ENCODE measurements at regions not wholly inside any gene's neighbourhood (a gene's known extent, or its start where the extent isn't known, plus 50 kb on each side); places are given as distances from the start of the nearest gene placed in this dataset.

DNA sequence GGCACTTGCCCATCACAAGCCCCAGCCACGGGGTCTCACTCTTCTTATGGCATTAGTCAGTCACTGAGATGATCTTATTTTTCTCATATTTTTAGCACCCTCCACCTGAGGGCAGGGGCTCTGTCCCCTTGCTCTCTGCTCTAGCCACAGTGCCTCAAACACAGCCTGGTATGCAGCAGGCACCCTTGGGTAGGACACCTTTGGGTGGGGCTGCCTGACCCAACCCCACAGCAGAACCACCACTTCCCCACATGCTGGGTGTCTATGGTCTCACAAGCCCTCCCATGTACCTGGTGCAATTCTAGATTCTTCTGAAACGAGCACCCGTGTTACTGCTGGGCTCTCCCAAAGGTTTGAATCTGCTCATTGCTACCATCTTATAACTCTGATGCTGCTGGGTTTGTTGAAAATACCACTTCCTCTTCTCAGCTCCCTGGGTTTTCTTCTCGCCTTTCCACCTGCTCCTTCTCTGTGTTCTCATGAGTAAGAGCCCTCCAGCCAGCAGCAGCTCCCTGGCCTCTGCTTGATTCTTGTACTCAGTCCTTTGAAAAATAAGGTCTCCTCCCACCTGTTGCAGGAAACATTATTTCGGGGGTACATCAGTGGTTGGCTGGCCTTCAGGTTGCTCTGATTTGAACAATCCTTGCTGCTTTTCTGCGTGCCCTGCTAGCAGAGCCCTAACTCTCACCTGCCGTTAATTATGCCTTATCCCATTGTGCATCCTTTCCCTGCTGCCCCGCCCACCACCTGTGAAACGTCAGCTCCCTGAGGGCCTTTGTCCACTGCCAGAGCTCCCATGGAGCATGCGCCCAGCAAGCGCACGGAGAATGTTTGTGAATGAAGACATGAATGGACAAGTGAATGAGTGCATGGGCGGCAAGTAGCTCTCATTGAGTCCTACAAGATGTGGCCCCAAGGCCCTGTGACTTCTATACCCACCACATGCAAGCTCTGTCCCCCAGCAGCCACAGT is 1181.6 kb downstream of the TBC1D22A start:
- Histone ChIP-seq H3K4me2 (ENCODE audit: low read length) (no peak overlapping the region), H3K27me3 (ENCODE audit: insufficient read depth, low read length) (no peaks in the 10 kb centered on the region), H3K9ac (ENCODE audit: low read length) (no peak overlapping the region), H2AFZ (ENCODE audit: low read depth, low read length, poor library complexity, severe bottlenecking) (no peak overlapping the region), H3K36me3 (ENCODE audit: control insufficient read depth in 1 of 2, insufficient read depth in 2 of 2, low read length in 2 of 2) (no peaks in the 10 kb centered on the region), H3K79me2 (ENCODE audit: insufficient read depth, low read length) (no peaks in the 10 kb centered on the region), H3K4me1 (ENCODE audit: control insufficient read depth in 1 of 2, insufficient read depth in 2 of 2, low read length in 2 of 2) (no peaks in the 10 kb centered on the region), H3K4me3 (replicated peaks in 1 of 2; ENCODE audit: low read depth in 1 of 2, low read length in 2 of 2) (no peak overlapping the region), H3K27ac (ENCODE audit: low read depth, low read length) (no peak overlapping the region), H3K9me3 (ENCODE audit: control insufficient read depth in 1 of 2, insufficient read depth in 1 of 2, low read depth in 1 of 2, low read length in 2 of 2) (no peaks in the 10 kb centered on the region; a peak in 2 of 4 replicates), H4K20me1 (ENCODE audit: insufficient read depth) (no peaks in the 10 kb centered on the region), H3K9me2 (ENCODE audit: insufficient read depth) (no peaks in the 10 kb centered on the region)
- ChIA-PET CTCF (no interaction called here), RAD21 (ENCODE audit: low non-redundant PET in 1 of 2, low total read pairs in 2 of 2, uncharacterized antibody in 2 of 2, unreplicated experiment in 2 of 2) (no interaction called here), POLR2A (no interaction called here)
- TF ChIP-seq, protein P1, sequence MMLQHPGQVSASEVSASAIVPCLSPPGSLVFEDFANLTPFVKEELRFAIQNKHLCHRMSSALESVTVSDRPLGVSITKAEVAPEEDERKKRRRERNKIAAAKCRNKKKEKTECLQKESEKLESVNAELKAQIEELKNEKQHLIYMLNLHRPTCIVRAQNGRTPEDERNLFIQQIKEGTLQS (IDR thresholded peaks at IDR 0.05): no peak
- no peak for TF ChIP-seq FOSL1 (IDR thresholded peaks at IDR 0.05; ENCODE audit: low read depth)
- no peak for TF ChIP-seq RAD21 (IDR thresholded peaks at IDR 0.05; ENCODE audit: low read depth)
- TF ChIP-seq, protein P2, sequence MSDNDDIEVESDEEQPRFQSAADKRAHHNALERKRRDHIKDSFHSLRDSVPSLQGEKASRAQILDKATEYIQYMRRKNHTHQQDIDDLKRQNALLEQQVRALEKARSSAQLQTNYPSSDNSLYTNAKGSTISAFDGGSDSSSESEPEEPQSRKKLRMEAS (IDR thresholded peaks at IDR 0.05): no peak
- no peak for TF ChIP-seq POLR2AphosphoS5 (IDR thresholded peaks at IDR 0.05; ENCODE audit: low read depth, low read length)
- TF ChIP-seq SIN3A (IDR thresholded peaks at IDR 0.05; ENCODE audit: low read depth): no peak
- no peak for TF ChIP-seq EZH2 (IDR thresholded peaks at IDR 0.05)
- TF ChIP-seq POLR2A (IDR thresholded peaks at IDR 0.05; ENCODE audit: borderline replicate concordance, extremely low read depth, insufficient read depth, insufficient read length): no peak
- intact Hi-C loops (cut with micrococcal nuclease): no loop called here
- no TSS peak for BruUV-seq (replicated peaks)
- ATAC-seq (no peak), DNase-seq (ENCODE audit: low read depth, low spot score) (no peak)

DNA sequence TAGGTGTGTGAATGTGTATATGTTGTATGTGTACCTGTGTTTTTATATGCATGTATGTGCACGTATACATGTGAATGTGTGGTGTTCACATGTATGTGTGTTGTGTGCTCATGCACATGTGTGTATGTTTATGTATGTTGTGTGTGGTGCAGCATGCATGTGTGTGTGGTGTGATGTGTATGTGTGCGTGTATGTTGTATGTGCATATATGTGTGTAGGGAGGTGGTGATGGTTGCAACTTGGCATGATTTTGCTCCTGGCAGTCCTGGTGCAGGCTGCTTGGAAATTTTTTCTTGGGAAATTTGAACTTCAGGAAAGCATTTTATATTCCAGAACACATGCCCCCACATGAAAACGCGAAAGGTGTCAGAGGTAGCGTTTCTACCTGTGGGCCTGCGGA is 1177.8 kb downstream of the TBC1D22A start:
- ChIA-PET CTCF (no interaction called here), RAD21 (ENCODE audit: low non-redundant PET in 1 of 2, low total read pairs in 2 of 2, uncharacterized antibody in 2 of 2, unreplicated experiment in 2 of 2) (no interaction called here), POLR2A (no interaction called here)
- H3K27ac ChIP-seq (ENCODE audit: low read depth, low read length): no peak overlapping the region
- no peaks in the 10 kb centered on the region for H3K36me3 ChIP-seq (ENCODE audit: control insufficient read depth in 1 of 2, insufficient read depth in 2 of 2, low read length in 2 of 2)
- ATAC-seq (no peak), DNase-seq (ENCODE audit: low read depth, low spot score) (no peak)
- H3K27me3 ChIP-seq (ENCODE audit: insufficient read depth, low read length): no peaks in the 10 kb centered on the region
- intact Hi-C loops (cut with micrococcal nuclease): no loop called here
- no peaks in the 10 kb centered on the region for H4K20me1 ChIP-seq (ENCODE audit: insufficient read depth)
- H3K79me2 ChIP-seq (ENCODE audit: insufficient read depth, low read length): no peaks in the 10 kb centered on the region
- no TSS peak for BruUV-seq (replicated peaks)
- no peaks in the 10 kb centered on the region; a peak in 2 of 4 replicates for H3K9me3 ChIP-seq (ENCODE audit: control insufficient read depth in 1 of 2, insufficient read depth in 1 of 2, low read depth in 1 of 2, low read length in 2 of 2)
- no peaks in the 10 kb centered on the region for H3K9me2 ChIP-seq (ENCODE audit: insufficient read depth)
- no peak overlapping the region for H3K4me3 ChIP-seq (replicated peaks in 1 of 2; ENCODE audit: low read depth in 1 of 2, low read length in 2 of 2)
- no peak overlapping the region for H3K9ac ChIP-seq (ENCODE audit: low read length)
- no peak overlapping the region for H3K4me2 ChIP-seq (ENCODE audit: low read length)
- H3K4me1 ChIP-seq (ENCODE audit: control insufficient read depth in 1 of 2, insufficient read depth in 2 of 2, low read length in 2 of 2): no peaks in the 10 kb centered on the region
- no peak overlapping the region for H2AFZ ChIP-seq (ENCODE audit: low read depth, low read length, poor library complexity, severe bottlenecking)
- TF ChIP-seq ZFX (IDR thresholded peaks at IDR 0.05) (no peak), JUND (IDR thresholded peaks at IDR 0.05) (no peak), SIN3A (IDR thresholded peaks at IDR 0.05; ENCODE audit: low read depth) (no peak), EZH2 (IDR thresholded peaks at IDR 0.05) (no peak), ZNF274 (IDR thresholded peaks at IDR 0.05; ENCODE audit: low read depth, low read length) (no peak), POLR2AphosphoS5 (IDR thresholded peaks at IDR 0.05; ENCODE audit: low read depth, low read length) (no peak), YY1 (IDR thresholded peaks at IDR 0.05; ENCODE audit: extremely low read depth, insufficient replicate concordance, low read depth, low read length) (no peak), FOSL1 (IDR thresholded peaks at IDR 0.05; ENCODE audit: low read depth) (no peak), RAD21 (IDR thresholded peaks at IDR 0.05; ENCODE audit: low read depth) (no peak), POLR2A (IDR thresholded peaks at IDR 0.05; ENCODE audit: borderline replicate concordance, extremely low read depth, insufficient read depth, insufficient read length) (no peak)
- TF ChIP-seq, protein P3, sequence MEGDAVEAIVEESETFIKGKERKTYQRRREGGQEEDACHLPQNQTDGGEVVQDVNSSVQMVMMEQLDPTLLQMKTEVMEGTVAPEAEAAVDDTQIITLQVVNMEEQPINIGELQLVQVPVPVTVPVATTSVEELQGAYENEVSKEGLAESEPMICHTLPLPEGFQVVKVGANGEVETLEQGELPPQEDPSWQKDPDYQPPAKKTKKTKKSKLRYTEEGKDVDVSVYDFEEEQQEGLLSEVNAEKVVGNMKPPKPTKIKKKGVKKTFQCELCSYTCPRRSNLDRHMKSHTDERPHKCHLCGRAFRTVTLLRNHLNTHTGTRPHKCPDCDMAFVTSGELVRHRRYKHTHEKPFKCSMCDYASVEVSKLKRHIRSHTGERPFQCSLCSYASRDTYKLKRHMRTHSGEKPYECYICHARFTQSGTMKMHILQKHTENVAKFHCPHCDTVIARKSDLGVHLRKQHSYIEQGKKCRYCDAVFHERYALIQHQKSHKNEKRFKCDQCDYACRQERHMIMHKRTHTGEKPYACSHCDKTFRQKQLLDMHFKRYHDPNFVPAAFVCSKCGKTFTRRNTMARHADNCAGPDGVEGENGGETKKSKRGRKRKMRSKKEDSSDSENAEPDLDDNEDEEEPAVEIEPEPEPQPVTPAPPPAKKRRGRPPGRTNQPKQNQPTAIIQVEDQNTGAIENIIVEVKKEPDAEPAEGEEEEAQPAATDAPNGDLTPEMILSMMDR (IDR thresholded peaks at IDR 0.05 in 2 of 3, conservative IDR thresholded peaks at IDR 0.05 in 1 of 3; ENCODE audit: borderline replicate concordance in 1 of 3, insufficient read depth in 1 of 3, low read depth in 2 of 3, low read length in 2 of 3): no peak
- TF ChIP-seq, protein P2 (IDR thresholded peaks at IDR 0.05): no peak
- TF ChIP-seq, protein P1 (IDR thresholded peaks at IDR 0.05): no peak
